Erythroblast (primary cell): ENCODE measurements at regions not wholly inside any gene's neighbourhood (a gene's known extent, or its start where the extent isn't known, plus 50 kb on each side); places are given as distances from the start of the nearest gene placed in this dataset.

Experiments
- GATA1 ChIP-seq: IDR thresholded peaks from 2 replicates; pipeline ENCODE4 v1.6.1; 2011; ENCODE audit warnings: low read depth, mild to moderate bottlenecking, control low read depth, low read length, moderate library complexity
- POLR2A ChIP-seq: IDR thresholded peaks from 2 replicates; pipeline ENCODE4 v1.6.1; 2011; ENCODE audit warnings: mild to moderate bottlenecking, low read length

- TF ChIP-seq POLR2A, result no peak
- no peak for TF ChIP-seq GATA1
Observed at GRCh38 chr7:12518920-12519681, 51.4 kb upstream of the SCIN start.
